K562 (cell line): ENCODE measurements at regions not wholly inside any gene's neighbourhood (a gene's known extent, or its start where the extent isn't known, plus 50 kb on each side); places are given as distances from the start of the nearest gene placed in this dataset.

Experiments used
- ATAC-seq: fragments of 200-7000 bp; cut with Tn5 transposase; 3 replicates; pipeline ENCODE4 v1.9.1; 2020; ENCODE audit warnings: moderate library complexity
- BruUV-seq: library from RNA; stranded (reverse); fragments of 400-500 nt; replicated peaks from 2 replicates; lab custom pipeline; 2021; lab: Mats Ljungman, UMichigan
- CTCF ChIA-PET: fragments of 300-600 bp; formaldehyde crosslinking; extraction: SDS; loops from one replicate; lab custom pipeline; 2021; ENCODE audit warnings: low intra/inter-chr PET ratio; lab: Yijun Ruan, JAX
- POLR2A ChIA-PET: fragments of 300-600, 350-650 bp; sonication (Branson Sonifier 250); formaldehyde crosslinking; extraction: SDS; loops from one replicate; lab custom pipeline; 2021; ENCODE audit warnings: antibody characterized with exemption, inconsistent platforms; lab: Yijun Ruan, JAX
- DNase-seq, 4 experiments: peaks; one replicate each; pipeline versions ENCODE4 v3.0.0 to v3.0.0-alpha.2; 2011 to 2018; ENCODE audit warnings: low spot score in 3 of 4, mixed read lengths in 3 of 4; ENCODE audit errors: extremely low read depth in 1 of 4
- FAIRE-seq: peaks from 2 replicates; lab custom pipeline; 2011; peaks lifted over from hg19 to GRCh38; lab: Jason Lieb, UNC
- H2AFZ ChIP-seq: 2 replicates; pipeline ENCODE4 v1.6.0; 2011; ENCODE audit warnings: low read depth, low read length, control low read depth, inconsistent platforms
- H3K27ac ChIP-seq: fragments of 200-600 bp; 3 replicates; pipeline ENCODE4 v1.8.0; 2011; ENCODE audit warnings: low read depth, mild to moderate bottlenecking, control low read depth, inconsistent platforms, low read length, moderate library complexity, mixed read lengths; ENCODE audit errors: extremely low read depth
- H3K27me3 ChIP-seq, 2 experiments: fragments of 300-600 bp in 1 of 2; 2 replicates in 1 of 2; 3 replicates in 1 of 2; pipeline versions ENCODE4 v1.6.0 to v1.8.0; 2011; ENCODE audit warnings: inconsistent platforms in 2 of 2, low read length in 2 of 2, mild to moderate bottlenecking in 1 of 2, mixed read lengths in 1 of 2, moderate library complexity in 1 of 2; ENCODE audit not compliant: control insufficient read depth in 2 of 2, insufficient read depth in 2 of 2
- H3K36me3 ChIP-seq: fragments of 300-600 bp; 3 replicates; pipeline ENCODE4 v1.8.0; 2011; ENCODE audit warnings: mild to moderate bottlenecking, low read length, inconsistent platforms; ENCODE audit not compliant: control insufficient read depth, insufficient read depth
- H3K4me1 ChIP-seq, 2 experiments: fragments of 200-600 bp in 1 of 2; replicated peaks in 1 of 2; 2 replicates in 1 of 2; 3 replicates in 1 of 2; pipeline versions ENCODE4 v1.5.1 to v1.8.0; 2011; ENCODE audit warnings: inconsistent platforms in 2 of 2, low read length in 2 of 2, mild to moderate bottlenecking in 1 of 2, mixed read lengths in 1 of 2, moderate library complexity in 1 of 2; ENCODE audit not compliant: control insufficient read depth in 2 of 2, insufficient read depth in 2 of 2
- H3K4me2 ChIP-seq: 2 replicates; pipeline ENCODE4 v1.6.1; 2011; ENCODE audit warnings: low read length, control low read depth, inconsistent platforms, mixed read lengths; ENCODE audit not compliant: insufficient read depth
- H3K4me3 ChIP-seq: fragments of 200-600 bp; sonication (generic), shearing (Covaris generic); 2 replicates; pipeline ENCODE4 v1.5.1; 2016; ENCODE audit warnings: control low read depth, inconsistent platforms
- H3K79me2 ChIP-seq: fragments of 200-600 bp; 3 replicates; pipeline ENCODE4 v1.8.0; 2011; ENCODE audit warnings: low read length, inconsistent platforms; ENCODE audit not compliant: control insufficient read depth, insufficient read depth
- H3K9ac ChIP-seq, 2 experiments: 2 replicates each; pipeline versions ENCODE4 v1.6.0 to v1.6.1; 2011; ENCODE audit warnings: low read depth in 2 of 2, low read length in 2 of 2, control low read depth in 1 of 2, inconsistent platforms in 1 of 2, mild to moderate bottlenecking in 1 of 2, mixed read lengths in 1 of 2; ENCODE audit not compliant: insufficient read depth in 1 of 2
- H3K9me1 ChIP-seq: one replicate; pipeline ENCODE4 v1.6.0; 2011; ENCODE audit warnings: inconsistent platforms, mild to moderate bottlenecking, low read length, moderate library complexity; ENCODE audit not compliant: control insufficient read depth, insufficient read depth
- H3K9me3 ChIP-seq: replicated peaks from 2 replicates; pipeline ENCODE4 v1.5.1; 2011; ENCODE audit warnings: low read depth, low read length, inconsistent platforms; ENCODE audit not compliant: control insufficient read depth, insufficient read depth
- H4K20me1 ChIP-seq: replicated peaks from 2 replicates; pipeline ENCODE4 v1.6.1; 2011; ENCODE audit warnings: low read length, inconsistent platforms, mixed read lengths; ENCODE audit not compliant: control insufficient read depth, insufficient read depth
- AFF1 ChIP-seq, 2 experiments: fragments of 450-650 bp; IDR thresholded peaks; 2 replicates each; pipeline ENCODE4 v1.6.1; 2018; ENCODE audit warnings: mild to moderate bottlenecking in 2 of 2, low read depth in 1 of 2; ENCODE audit not compliant: partially characterized antibody in 2 of 2
- ATF7 ChIP-seq: fragments of 450-650 bp; IDR thresholded peaks from 2 replicates; pipeline ENCODE4 v1.7.1; 2014; ENCODE audit warnings: mild to moderate bottlenecking, moderate library complexity
- BRCA1 ChIP-seq, 2 experiments: fragments of 450-650 bp in 1 of 2; sonication (generic) in 1 of 2; formaldehyde crosslinking in 1 of 2; IDR thresholded peaks; 2 replicates each; pipeline versions ENCODE4 v1.5.0 to v1.6.1; 2017 to 2020; ENCODE audit warnings: mild to moderate bottlenecking in 1 of 2, missing genetic modification reagents in 1 of 2
- GABPB2 ChIP-seq: fragments of 250-450 bp; sonication (Bioruptor Pico); conservative IDR thresholded peaks from 2 replicates; pipeline ENCODE4 v1.5.1; 2021; ENCODE audit warnings: mild to moderate bottlenecking
- GTF2F1 ChIP-seq: IDR thresholded peaks from 2 replicates; pipeline ENCODE4 v1.6.1; 2011; ENCODE audit warnings: low read depth, low read length, improper control_type of control experiment
- HDAC8 ChIP-seq: fragments of 450-650 bp; IDR thresholded peaks from 2 replicates; pipeline ENCODE4 v1.6.1; 2016; ENCODE audit warnings: mild to moderate bottlenecking, missing genetic modification characterization, moderate library complexity, missing compliant biosample characterization
- MLLT1 ChIP-seq, 2 experiments: fragments of 450-650 bp; IDR thresholded peaks; 2 replicates each; pipeline ENCODE4 v1.6.1; 2016
- NFE2 ChIP-seq: IDR thresholded peaks from 2 replicates; pipeline ENCODE4 v1.6.1; 2014; ENCODE audit warnings: antibody characterized with exemption, low read depth
- NR4A1 ChIP-seq, 2 experiments: fragments of 250-450 bp in 1 of 2; fragments of 450-650 bp in 1 of 2; sonication (Bioruptor Pico) in 1 of 2; IDR thresholded peaks; 2 replicates each; pipeline versions ENCODE4 v1.4.0 to v1.6.1; 2016 to 2020; ENCODE audit warnings: mild to moderate bottlenecking in 2 of 2, missing compliant biosample characterization in 1 of 2, missing genetic modification characterization in 1 of 2, moderate library complexity in 1 of 2
- PBX2 ChIP-seq, 2 experiments: IDR thresholded peaks in 1 of 2; conservative IDR thresholded peaks in 1 of 2; 2 replicates each; pipeline ENCODE4 v1.6.1; 2016; ENCODE audit warnings: low read depth in 2 of 2, mild to moderate bottlenecking in 1 of 2, missing compliant biosample characterization in 1 of 2, missing genetic modification characterization in 1 of 2, moderate library complexity in 1 of 2
- RBM22 ChIP-seq: fragments of 200-400 bp; formaldehyde crosslinking; IDR thresholded peaks from 2 replicates; pipeline ENCODE4 v1.6.1; 2018; ENCODE audit warnings: low read length, low read depth; ENCODE audit not compliant: poor library complexity, severe bottlenecking
- SOX6 ChIP-seq: fragments of 450-650 bp; IDR thresholded peaks from 2 replicates; pipeline ENCODE4 v1.6.1; 2014; ENCODE audit warnings: mild to moderate bottlenecking
- TGIF2 ChIP-seq: sonication (generic); formaldehyde crosslinking; IDR thresholded peaks from 2 replicates; pipeline ENCODE4 v1.8.1; 2022; ENCODE audit warnings: mild to moderate bottlenecking, missing genetic modification reagents, moderate library complexity
- ZEB2 ChIP-seq: fragments of 450-650 bp; IDR thresholded peaks from 2 replicates; pipeline ENCODE4 v1.6.1; 2016
- WGBS: fragments of 100-300 bp; shearing (Covaris generic); methylation state at CpG from one replicate; pipeline ENCODE4 v1.1.6; 2016; ENCODE audit warnings: low coverage, mixed read lengths; ENCODE audit not compliant: insufficient coverage; ENCODE audit errors: missing lambda C conversion rate; 5-methylcytosine and 5-hydroxymethylcytosine counted together
- in situ Hi-C: fragments of 300-500 bp; cut with MboI; formaldehyde crosslinking; loops from 4 replicates; pipeline ENCODE4 v1.15.0; 2018; ENCODE audit warnings: inconsistent platforms, mixed read lengths
- intact Hi-C: fragments of 100-400 bp; cut with micrococcal nuclease; formaldehyde crosslinking; loops from 2 replicates; pipeline ENCODE4 v1.14.2; 2022
- TF ChIP-seq, protein P1 (sequence below): fragments of 250-450 bp; sonication (Bioruptor Pico); IDR thresholded peaks from 2 replicates; pipeline ENCODE4 v1.9.0; 2021; ENCODE audit warnings: mild to moderate bottlenecking

DNA sequence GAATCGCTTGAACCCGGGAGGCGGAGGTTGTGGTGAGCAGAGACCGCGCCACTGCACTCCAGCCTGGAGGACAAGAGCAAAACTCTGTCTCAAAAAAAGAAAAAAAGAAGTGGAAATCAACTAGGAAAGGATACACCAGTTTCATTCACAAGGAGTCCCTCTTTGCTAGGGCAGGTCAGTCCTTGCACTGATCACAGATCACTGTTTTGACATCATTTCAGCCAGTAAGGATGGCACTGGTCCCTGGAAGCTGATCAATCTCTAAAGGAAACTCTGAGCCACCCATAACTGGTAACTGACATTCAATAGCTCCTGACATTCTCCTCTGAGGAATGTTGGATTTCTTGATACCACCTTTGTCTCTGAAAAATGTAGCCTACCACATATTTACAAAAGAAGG lies 243.1 kb upstream of the SLC35B3 start:
- TF ChIP-seq HDAC8 (tag) (no peak), BRCA1 (IDR thresholded peaks at IDR 0.05) (no peak), BRCA1 (CRISPR knock-in tag; IDR thresholded peaks at IDR 0.05) (no peak), NFE2 (no peak), SOX6 (no peak), GTF2F1 (no peak), TGIF2 (CRISPR knock-in tag) (no peak), NR4A1 (CRISPR knock-in tag; IDR thresholded peaks at IDR 0.05) (no peak), NR4A1 (tag; IDR thresholded peaks at IDR 0.05) (no peak), PBX2 (CRISPR knock-in tag; IDR thresholded peaks at IDR 0.05; ENCODE audit: low read depth) (no peak), PBX2 (tag; conservative IDR thresholded peaks at IDR 0.05; ENCODE audit: low read depth) (no peak), GABPB2 (CRISPR knock-in tag) (no peak), ZEB2 (no peak), AFF1 (IDR thresholded peaks at IDR 0.05; ENCODE audit: low read depth in 1 of 2, partially characterized antibody in 2 of 2) (no peak), RBM22 (no peak), MLLT1 (IDR thresholded peaks at IDR 0.05) (no peak), ATF7 (no peak)
- TF ChIP-seq, protein P1, sequence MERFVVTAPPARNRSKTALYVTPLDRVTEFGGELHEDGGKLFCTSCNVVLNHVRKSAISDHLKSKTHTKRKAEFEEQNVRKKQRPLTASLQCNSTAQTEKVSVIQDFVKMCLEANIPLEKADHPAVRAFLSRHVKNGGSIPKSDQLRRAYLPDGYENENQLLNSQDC (CRISPR knock-in tag) = no peak
- TF ChIP-seq, all 486 proteins: peak for 0
- Histone ChIP-seq H3K9me1 (no peaks in the 10 kb centered on the region), H3K4me1 (no peaks in the 10 kb centered on the region), H2AFZ (no peak overlapping the region), H3K27me3 (no peaks in the 10 kb centered on the region), H3K9me3 (no peaks in the 10 kb centered on the region; the same call in 1 of the 2 replicates), H3K27ac (no peak overlapping the region), H3K4me2 (no peak overlapping the region), H3K79me2 (no peaks in the 10 kb centered on the region), H3K9ac (no peak overlapping the region), H3K36me3 (no peaks in the 10 kb centered on the region), H3K4me3 (no peak overlapping the region), H4K20me1 (no peaks in the 10 kb centered on the region)
- no peak for FAIRE-seq
- 2% methylated on average over 5 of the region's 5 CpGs for WGBS
- ChIA-PET POLR2A (no interaction called here), CTCF (no interaction called here)
- in situ Hi-C loops (no loop called here), intact Hi-C loops (no loop called here)
- no TSS peak for BruUV-seq
- ATAC-seq = no peak
- DNase-seq = no peak
